ENCODE measurements at regions not wholly inside any gene's neighbourhood (a gene's known extent, or its start where the extent isn't known, plus 50 kb on each side); places are given as distances from the start of the nearest gene placed in this dataset.

- TF ChIP-seq CTCF (IDR thresholded peaks at IDR 0.05) (no peak), POLR2A (IDR thresholded peaks at IDR 0.05) (no peak)
Observed at GRCh38 chr5:167145841-167146240, 1145.6 kb upstream of the WWC1 start.
